SJSA1 (cell line): ENCODE measurements at regions not wholly inside any gene's neighbourhood (a gene's known extent, or its start where the extent isn't known, plus 50 kb on each side); places are given as distances from the start of the nearest gene placed in this dataset.
"Not testable (repeated sequence)": the region's sequence is repeated elsewhere in the genome, so short reads cannot be mapped to it uniquely, and the experiment has no call there.

ENCODE experiments used
- DNase-seq, 2 experiments: peaks; one replicate each; pipeline ENCODE4 v3.0.0-alpha.2; 2015 to 2020; ENCODE audit warnings: low spot score in 2 of 2, low read depth in 1 of 2
- H3K27ac ChIP-seq: fragments of 250-450 bp; sonication (Bioruptor Pico); 2 replicates; pipeline ENCODE4 v1.5.1; 2020; ENCODE audit warnings: mild to moderate bottlenecking, moderate library complexity
- H3K27me3 ChIP-seq: fragments of 250-450 bp; sonication (Bioruptor Pico); replicated peaks from 2 replicates; pipeline ENCODE4 v1.5.1; 2020; ENCODE audit warnings: mild to moderate bottlenecking, moderate library complexity
- H3K36me3 ChIP-seq: fragments of 250-450 bp; sonication (Bioruptor Pico); 2 replicates; pipeline ENCODE4 v1.5.1; 2020; ENCODE audit warnings: mild to moderate bottlenecking
- H3K4me1 ChIP-seq: fragments of 250-450 bp; sonication (Bioruptor Pico); replicated peaks from 2 replicates; pipeline ENCODE4 v1.6.1; 2021; ENCODE audit warnings: mild to moderate bottlenecking
- H3K4me3 ChIP-seq: fragments of 250-450 bp; sonication (Bioruptor Pico); 2 replicates; pipeline ENCODE4 v1.5.1; 2020; ENCODE audit warnings: mild to moderate bottlenecking
- H3K9me3 ChIP-seq: fragments of 250-450 bp; sonication (Bioruptor Pico); replicated peaks from 2 replicates; pipeline ENCODE4 v1.5.1; 2020; ENCODE audit warnings: mild to moderate bottlenecking

DNA sequence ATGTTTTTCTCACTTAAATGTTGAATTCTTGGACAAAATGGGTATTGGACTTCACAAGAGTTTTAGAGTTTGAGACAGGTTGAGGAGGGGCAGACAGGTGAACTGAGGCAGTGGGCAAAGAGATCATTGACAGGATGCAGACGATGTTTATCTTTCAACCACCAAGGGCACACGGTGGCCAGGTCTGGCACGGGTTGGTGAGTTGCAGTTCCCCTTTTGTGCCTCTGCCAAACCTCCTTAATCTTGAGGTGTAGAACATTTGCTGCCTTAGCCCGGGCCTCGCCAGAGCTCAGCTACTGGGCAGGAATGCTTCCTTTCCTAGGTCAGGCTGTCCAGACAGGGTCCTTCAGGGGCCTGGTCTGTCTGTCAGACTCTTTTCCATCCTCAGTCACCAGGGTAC lies 567.4 kb upstream of the SOX9 start:
- H3K27me3 ChIP-seq = no peaks in the 10 kb centered on the region
- H3K4me3 ChIP-seq = no peak overlapping the region
- no peaks in the 10 kb centered on the region; the same call in 1 of the 2 replicates for H3K9me3 ChIP-seq
- H3K4me1 ChIP-seq = peaks cover 10% of the 10 kb centered on the region
- DNase-seq = no peak
- no peak overlapping the region for H3K27ac ChIP-seq
- no peaks in the 10 kb centered on the region for H3K36me3 ChIP-seq

DNA sequence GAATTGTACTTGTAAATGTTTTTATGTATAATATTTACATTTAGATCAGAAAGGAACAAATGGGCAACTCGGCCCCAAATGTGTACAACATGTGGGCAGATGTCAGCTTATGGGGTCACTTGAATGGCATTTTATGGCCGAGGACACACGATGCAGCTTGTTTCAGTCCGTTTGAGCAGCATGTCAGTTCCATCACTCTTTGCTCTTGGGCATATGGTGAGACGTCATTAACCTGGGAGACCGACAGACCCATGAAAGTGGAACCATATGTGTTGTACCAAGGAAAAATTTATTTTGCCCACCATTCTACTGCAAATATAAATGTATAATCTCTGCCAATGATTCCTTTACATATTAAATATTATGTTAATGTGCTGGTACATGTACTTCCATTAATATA lies 561.9 kb upstream of the SOX9 start:
- Histone ChIP-seq H3K27me3 (no peaks in the 10 kb centered on the region), H3K36me3 (no peaks in the 10 kb centered on the region), H3K9me3 (no peaks in the 10 kb centered on the region; the same call in 1 of the 2 replicates), H3K27ac (no peak overlapping the region), H3K4me1 (no peaks in the 10 kb centered on the region), H3K4me3 (no peak overlapping the region)
- DNase-seq = no peak

DNA sequence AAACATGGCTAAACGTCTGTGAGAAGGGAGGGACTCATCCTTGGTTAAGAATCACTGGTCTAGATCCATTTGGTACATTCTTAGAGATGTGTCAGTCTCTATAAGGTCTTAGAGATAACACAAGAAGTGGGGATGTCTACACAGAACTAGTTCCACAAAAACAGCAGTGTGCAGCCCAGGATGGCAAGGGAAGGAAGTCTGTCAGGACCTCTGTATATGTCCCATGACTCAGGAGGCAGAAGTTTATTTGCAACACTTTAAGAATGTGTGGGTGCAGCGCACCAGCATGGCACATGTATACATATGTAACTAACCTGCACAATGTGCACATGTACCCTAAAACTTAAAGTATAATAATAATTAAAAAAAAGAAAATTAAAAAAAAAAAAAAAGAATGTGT lies 548.5 kb upstream of the SOX9 start:
- Histone ChIP-seq H3K27me3 (no peaks in the 10 kb centered on the region), H3K27ac (no peak overlapping the region), H3K9me3 (no peaks in the 10 kb centered on the region; the same call in 1 of the 2 replicates), H3K36me3 (no peaks in the 10 kb centered on the region), H3K4me1 (no peaks in the 10 kb centered on the region), H3K4me3 (no peak overlapping the region)
- no peak for DNase-seq

GRCh38 chr17:71578446-71578845 lies 542.4 kb upstream of the SOX9 start:
- no peak for DNase-seq
- Histone ChIP-seq H3K36me3 (no peaks in the 10 kb centered on the region), H3K9me3 (peaks cover 7% of the 10 kb centered on the region), H3K4me1 (no peaks in the 10 kb centered on the region), H3K27me3 (no peaks in the 10 kb centered on the region), H3K27ac (no peak overlapping the region), H3K4me3 (no peak overlapping the region)

DNA sequence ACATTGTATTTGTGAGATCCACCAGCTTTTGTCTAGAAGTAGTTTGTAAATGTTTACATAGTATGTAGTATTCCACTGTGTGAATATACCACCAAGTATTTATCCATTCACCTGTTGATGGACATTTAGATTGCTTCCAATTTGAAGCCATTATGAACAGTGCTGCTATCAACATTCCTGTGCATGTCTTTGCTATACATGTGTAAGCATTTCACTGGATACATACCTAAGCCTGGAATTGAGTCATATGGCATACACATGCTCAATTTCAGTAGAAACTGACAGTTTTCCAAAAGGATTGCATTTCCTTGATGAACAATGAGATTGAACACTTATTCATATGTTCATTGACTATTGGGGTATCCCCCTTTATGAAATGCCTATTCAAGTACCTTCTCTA lies 540.6 kb upstream of the SOX9 start:
- peaks cover 7% of the 10 kb centered on the region for H3K9me3 ChIP-seq
- H3K27ac ChIP-seq = no peak overlapping the region
- H3K4me1 ChIP-seq = no peaks in the 10 kb centered on the region
- no peaks in the 10 kb centered on the region for H3K27me3 ChIP-seq
- H3K36me3 ChIP-seq = no peaks in the 10 kb centered on the region
- no peak for DNase-seq
- no peak overlapping the region for H3K4me3 ChIP-seq

DNA sequence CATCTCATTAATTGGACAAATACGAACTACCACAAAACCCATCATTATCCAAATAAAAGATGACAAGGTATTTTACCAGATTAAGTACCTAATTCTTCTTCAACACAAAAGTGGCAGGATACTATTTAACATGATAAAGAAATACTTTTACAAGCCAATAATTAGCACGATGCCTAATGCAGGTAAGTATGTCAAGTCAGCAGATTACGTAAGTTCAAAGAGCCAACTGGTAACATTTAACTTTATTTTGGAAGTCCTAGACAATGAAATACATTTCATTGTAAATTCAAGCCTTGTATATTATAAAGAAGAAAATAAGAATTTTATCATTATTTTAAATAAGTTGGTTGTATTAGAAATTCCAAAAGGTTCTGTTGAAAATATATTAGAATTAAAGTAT lies 535.3 kb upstream of the SOX9 start:
- Histone ChIP-seq H3K4me1 (no peaks in the 10 kb centered on the region), H3K4me3 (no peak overlapping the region), H3K27me3 (no peaks in the 10 kb centered on the region), H3K9me3 (0 out of 2 replicates have a peak, but pooled peaks cover 4% of the 10 kb centered on the region), H3K36me3 (no peaks in the 10 kb centered on the region), H3K27ac (no peak overlapping the region)
- no peak for DNase-seq

DNA sequence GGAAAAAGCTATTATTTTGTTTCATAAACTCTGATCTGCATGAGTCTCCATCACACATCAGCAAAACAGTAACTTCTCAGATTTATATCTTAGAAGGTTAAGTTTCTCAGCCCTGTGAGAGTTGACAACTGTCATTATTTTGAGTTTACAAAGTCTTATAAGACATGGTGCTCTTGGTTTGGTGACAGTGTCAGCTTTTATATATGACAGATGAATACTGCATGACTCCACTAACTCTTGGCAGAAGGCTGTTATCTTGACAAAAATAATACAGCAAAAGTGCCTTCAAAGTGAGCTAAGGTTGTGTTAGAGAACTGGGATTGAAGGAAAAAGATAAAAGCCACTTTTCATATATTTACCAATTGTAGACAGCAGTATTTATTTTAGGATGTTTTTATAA lies 528.4 kb upstream of the SOX9 start:
- Histone ChIP-seq H3K27me3 (no peaks in the 10 kb centered on the region), H3K4me1 (no peaks in the 10 kb centered on the region), H3K27ac (no peak overlapping the region), H3K36me3 (no peaks in the 10 kb centered on the region), H3K9me3 (no peaks in the 10 kb centered on the region), H3K4me3 (no peak overlapping the region)
- DNase-seq = no peak

DNA sequence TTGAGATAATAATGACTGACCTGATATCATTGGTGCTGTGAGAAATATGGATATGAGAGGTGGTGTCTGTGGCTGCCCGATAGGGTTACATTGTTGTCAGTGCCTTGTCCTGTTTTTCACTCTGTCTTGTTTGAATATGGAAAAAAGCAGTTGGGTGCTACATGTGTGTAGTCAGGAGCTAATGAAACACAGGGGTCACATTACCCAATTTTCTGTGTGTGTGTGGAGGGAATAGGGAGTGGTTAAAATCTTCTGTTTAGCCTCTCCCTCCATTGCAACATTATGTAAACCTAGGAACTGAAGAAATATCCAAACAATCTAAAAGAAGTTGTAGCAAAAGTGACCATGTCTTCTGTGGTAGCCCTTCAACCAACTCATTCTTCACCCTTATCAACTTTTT lies 527.7 kb upstream of the SOX9 start:
- H3K4me3 ChIP-seq = no peak overlapping the region
- no peaks in the 10 kb centered on the region for H3K4me1 ChIP-seq
- H3K27me3 ChIP-seq = no peaks in the 10 kb centered on the region
- no peaks in the 10 kb centered on the region for H3K36me3 ChIP-seq
- no peak overlapping the region for H3K27ac ChIP-seq
- H3K9me3 ChIP-seq = no peaks in the 10 kb centered on the region
- DNase-seq = no peak

DNA sequence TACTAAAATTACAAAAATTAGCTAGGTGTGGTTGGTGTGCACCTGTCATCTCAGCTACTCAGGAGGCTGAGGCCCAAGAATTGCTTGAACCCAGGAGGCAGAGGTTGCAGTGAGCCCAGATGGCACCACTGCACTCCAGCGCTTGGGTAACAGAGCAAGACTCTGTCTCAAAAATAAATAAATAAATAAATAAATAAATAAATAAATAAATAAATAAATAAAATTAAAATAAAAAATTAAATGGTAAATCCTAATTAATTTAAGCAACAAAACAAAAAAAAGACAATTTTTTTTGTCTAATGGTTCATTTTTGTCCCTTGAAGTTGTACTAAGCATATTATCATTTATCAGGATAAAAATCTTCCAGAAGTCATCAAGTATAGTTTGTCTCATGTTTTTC lies 521.2 kb upstream of the SOX9 start:
- not testable (repeated sequence) for H3K36me3 ChIP-seq, DNase-seq, H3K27ac ChIP-seq, H3K4me3 ChIP-seq, H3K4me1 ChIP-seq, H3K27me3 ChIP-seq, H3K9me3 ChIP-seq

DNA sequence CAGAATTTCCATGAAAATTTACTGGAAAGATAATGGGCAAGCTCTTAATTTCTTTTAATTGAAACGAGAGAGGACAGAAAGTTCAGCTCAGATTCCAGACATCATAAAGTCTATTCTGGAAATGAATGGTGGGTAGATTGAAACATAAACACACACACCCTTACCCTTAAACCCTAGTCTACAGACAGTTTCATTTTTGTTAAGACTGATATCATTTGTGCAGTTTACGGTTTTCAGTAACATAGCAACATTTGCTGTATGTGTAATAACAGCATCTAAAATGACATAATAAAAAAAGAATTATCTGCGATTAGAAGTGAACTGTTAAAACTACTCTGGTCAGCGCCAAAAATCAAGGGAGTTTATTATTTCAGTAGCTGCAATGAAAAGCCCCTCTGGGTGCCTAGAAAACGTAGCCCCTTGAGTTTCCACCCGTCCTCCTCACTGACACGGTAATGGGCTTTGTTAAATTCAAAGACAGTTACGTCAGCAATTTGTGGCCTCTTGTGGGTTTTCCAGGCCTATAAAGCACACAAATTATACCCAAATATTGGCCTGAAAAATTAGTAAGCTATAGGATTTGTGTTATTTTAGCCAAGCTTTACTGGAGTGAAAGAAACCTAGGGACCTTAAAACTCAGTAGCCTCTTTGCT lies 520.6 kb upstream of the SOX9 start:
- H3K36me3 ChIP-seq = no peaks in the 10 kb centered on the region
- DNase-seq = no peak
- no peak overlapping the region for H3K4me3 ChIP-seq

GRCh38 chr17:71601894-71602504 lies 518.8 kb upstream of the SOX9 start:
- Histone ChIP-seq H3K9me3 (no peaks in the 10 kb centered on the region; the same call in none of the 2 replicates), H3K27me3 (no peaks in the 10 kb centered on the region), H3K4me1 (no peaks in the 10 kb centered on the region), H3K36me3 (no peaks in the 10 kb centered on the region), H3K27ac (no peak overlapping the region), H3K4me3 (no peak overlapping the region)
- no peak for DNase-seq

More for the DNA sequence above, 520.6 kb upstream of the SOX9 start:
- Histone ChIP-seq H3K27me3 (no peaks in the 10 kb centered on the region), H3K27ac (no peak overlapping the region), H3K4me1 (no peaks in the 10 kb centered on the region), H3K9me3 (no peaks in the 10 kb centered on the region; the same call in none of the 2 replicates)

DNA sequence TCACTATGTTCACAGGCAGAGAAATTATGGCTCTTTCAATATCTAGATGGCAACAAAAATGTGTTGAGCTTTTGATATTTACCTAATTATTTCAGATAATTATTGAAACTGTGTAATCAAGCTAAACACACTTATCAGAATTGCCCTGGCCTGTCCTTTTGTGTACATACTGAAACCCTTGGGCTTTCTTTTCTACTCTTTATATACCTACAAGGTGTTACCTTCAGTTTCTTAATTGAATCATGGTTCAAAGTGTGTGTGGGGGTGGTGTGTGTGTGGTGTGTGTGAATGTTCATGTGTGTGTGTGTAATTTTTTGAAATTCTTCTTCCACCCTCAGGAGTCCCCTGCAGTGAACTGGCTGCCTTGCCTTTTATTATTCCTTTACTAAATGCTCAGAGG lies 506.8 kb upstream of the SOX9 start:
- H3K4me3 ChIP-seq = no peak overlapping the region
- H3K4me1 ChIP-seq = no peaks in the 10 kb centered on the region
- H3K9me3 ChIP-seq = peaks cover 5% of the 10 kb centered on the region; the same call in 1 of the 2 replicates
- H3K36me3 ChIP-seq = no peaks in the 10 kb centered on the region
- no peak for DNase-seq
- H3K27me3 ChIP-seq = no peaks in the 10 kb centered on the region
- no peak overlapping the region for H3K27ac ChIP-seq

GRCh38 chr17:71615820-71616219 lies 505.0 kb upstream of the SOX9 start:
- H3K9me3 ChIP-seq = peaks cover 5% of the 10 kb centered on the region; the same call in 1 of the 2 replicates
- DNase-seq = no peak
- no peaks in the 10 kb centered on the region for H3K4me1 ChIP-seq

GRCh38 chr17:71617767-71618166 lies 503.1 kb upstream of the SOX9 start:
- DNase-seq, H3K27ac ChIP-seq, H3K9me3 ChIP-seq, H3K4me1 ChIP-seq, H3K36me3 ChIP-seq, H3K27me3 ChIP-seq, H3K4me3 ChIP-seq: not testable (repeated sequence)

More at GRCh38 chr17:71615820-71616219, 505.0 kb upstream of the SOX9 start:
- Histone ChIP-seq H3K4me3 (no peak overlapping the region), H3K27ac (no peak overlapping the region), H3K36me3 (no peaks in the 10 kb centered on the region), H3K27me3 (no peaks in the 10 kb centered on the region)
